T-cell (primary cell): ENCODE measurements at regions not wholly inside any gene's neighbourhood (a gene's known extent, or its start where the extent isn't known, plus 50 kb on each side); places are given as distances from the start of the nearest gene placed in this dataset.

ENCODE experiments used
- ATAC-seq, 4 experiments: fragments of 200-7000 bp in 3 of 4; fragments of 150-1000 bp in 1 of 4; cut with Tn5 transposase; replicated peaks in 1 of 4; 1 replicate in 3 of 4; 2 replicates in 1 of 4; pipeline ENCODE4 v1.10.0; 2021; ENCODE audit warnings: moderate library complexity in 3 of 4, mild to moderate bottlenecking in 2 of 4, moderate number of reproducible peaks in 1 of 4
- CTCF ChIA-PET, 2 donors: fragments of 300-600 bp; sonication (Branson Sonifier 250); formaldehyde crosslinking; loops; one replicate each; lab custom pipeline; 2022; ENCODE audit warnings: antibody characterized with exemption in 2 of 2; lab: Charles Lee
- POLR2A ChIA-PET, 2 donors: fragments of 300-600 bp; sonication (Branson Sonifier 250); formaldehyde crosslinking; loops; one replicate each; lab custom pipeline; 2022; ENCODE audit warnings: antibody characterized with exemption in 2 of 2; lab: Charles Lee
- DNase-seq, 35 experiments: peaks; one replicate each; pipeline versions ENCODE4 v3.0.0 to v3.0.0-alpha.2; 2013 to 2023
- H3K27ac ChIP-seq: one replicate; pipeline ENCODE4 v1.5.1; 2013; ENCODE audit warnings: low read length
- H3K27me3 ChIP-seq, 2 experiments: replicated peaks in 1 of 2; 1 replicate in 1 of 2; 2 replicates in 1 of 2; pipeline versions ENCODE4 v1.6.1 to v1.7.0; 2013; ENCODE audit warnings: low read length in 1 of 2, mixed read lengths in 1 of 2; ENCODE audit not compliant: control insufficient read depth in 2 of 2, insufficient read depth in 2 of 2; ENCODE audit errors: extremely low read depth in 1 of 2
- H3K36me3 ChIP-seq, 2 donors: 1 replicate in 1 of 2; 2 replicates in 1 of 2; pipeline versions ENCODE4 v1.6.1 to v1.7.0; 2013; ENCODE audit warnings: low read length in 1 of 2; ENCODE audit not compliant: control insufficient read depth in 2 of 2, insufficient read depth in 1 of 2; ENCODE audit errors: extremely low read depth in 1 of 2
- H3K4me1 ChIP-seq, 2 experiments: 1 replicate in 1 of 2; 2 replicates in 1 of 2; pipeline versions ENCODE4 v1.6.1 to v1.7.0; 2013; ENCODE audit warnings: low read length in 2 of 2, mixed read lengths in 1 of 2; ENCODE audit not compliant: insufficient read depth in 2 of 2, control insufficient read depth in 1 of 2; ENCODE audit errors: extremely low read depth in 1 of 2
- H3K4me3 ChIP-seq, 2 donors: 1 replicate in 1 of 2; 2 replicates in 1 of 2; pipeline versions ENCODE4 v1.5.1 to v1.7.0; 2013; ENCODE audit warnings: mild to moderate bottlenecking in 2 of 2, low read length in 1 of 2, moderate library complexity in 1 of 2; ENCODE audit not compliant: control insufficient read depth in 1 of 2; ENCODE audit errors: extremely low read depth in 1 of 2
- H3K9me3 ChIP-seq: 2 replicates; pipeline ENCODE4 v1.7.0; 2013
- H3K27ac Mint-ChIP-seq, 2 donors: one replicate each; pipeline ENCODE4 v1.8.0; 2020 to 2021; ENCODE audit warnings: mild to moderate bottlenecking in 2 of 2, mixed read lengths in 2 of 2
- H3K27me3 Mint-ChIP-seq, 2 donors: one replicate each; pipeline ENCODE4 v1.8.0; 2021 to 2022; ENCODE audit warnings: mixed read lengths in 2 of 2
- H3K36me3 Mint-ChIP-seq: one replicate; pipeline ENCODE4 v1.8.0; 2021; ENCODE audit warnings: mixed read lengths
- H3K4me1 Mint-ChIP-seq, 3 donors: one replicate each; pipeline ENCODE4 v1.8.0; 2020 to 2022; ENCODE audit warnings: mixed read lengths in 3 of 3, mild to moderate bottlenecking in 1 of 3
- H3K4me3 Mint-ChIP-seq, 3 donors: one replicate each; pipeline ENCODE4 v1.8.0; 2020 to 2022; ENCODE audit warnings: mild to moderate bottlenecking in 3 of 3, mixed read lengths in 3 of 3, moderate library complexity in 3 of 3
- H3K9me3 Mint-ChIP-seq, 3 donors: one replicate each; pipeline ENCODE4 v1.8.0; 2020 to 2022; ENCODE audit warnings: mixed read lengths in 3 of 3
- WGBS: methylation state at CpG from one replicate; pipeline ENCODE4 v1.1.5; 2013; ENCODE audit warnings: missing lambda C conversion rate; ENCODE audit not compliant: insufficient coverage; 5-methylcytosine and 5-hydroxymethylcytosine counted together

GRCh38 chr2:176534798-176535466 is 265.7 kb downstream of the MTX2 start:
- POLR2A ChIA-PET = no interaction called here
- Histone ChIP-seq H3K4me1 (no peaks in the 10 kb centered on the region), H3K4me3 (no peak overlapping the region), H3K27me3 (no peaks in the 10 kb centered on the region), H3K36me3 (no peaks in the 10 kb centered on the region), H3K27ac (no peak overlapping the region), H3K9me3 (no peaks in the 10 kb centered on the region)
- Mint-ChIP-seq H3K4me3 (no peak overlapping the region), H3K36me3 (no peaks in the 10 kb centered on the region), H3K27ac (no peak overlapping the region), H3K27me3 (peaks cover 15 to 30% of the 10 kb centered on the region in 2 donors), H3K4me1 (no peaks in the 10 kb centered on the region), H3K9me3 (no peaks in the 10 kb centered on the region)
- WGBS = 86% methylated on average over 1 of the region's 9 CpGs
- no peak for ATAC-seq
- CTCF ChIA-PET = interaction anchor here in 1 of 2 donors (1.3 to 1.7 kb wide), 2 partner anchors 9 to 80 kb away, joined by 3 to 4 read pairs; no protein-coding TSS in a partner anchor
- DNase-seq = no peak

GRCh38 chr2:176535467-176536113 is 266.3 kb downstream of the MTX2 start:
- ChIA-PET CTCF (interaction anchor here in 1 of 2 donors (1.7 kb wide), 1 partner anchor 9 kb away, joined by 4 read pairs; no protein-coding TSS in a partner anchor), POLR2A (no interaction called here)
- no CpG with 5 or more reads among the region's 5 CpGs for WGBS
- H3K36me3 Mint-ChIP-seq = no peaks in the 10 kb centered on the region
- H3K27ac ChIP-seq = no peak overlapping the region
- H3K36me3 ChIP-seq = no peaks in the 10 kb centered on the region
- no peak overlapping the region for H3K4me3 Mint-ChIP-seq
- ATAC-seq (no peak), DNase-seq (no peak)
- no peak overlapping the region for H3K27ac Mint-ChIP-seq
- H3K4me1 Mint-ChIP-seq = no peaks in the 10 kb centered on the region
- H3K27me3 Mint-ChIP-seq = peaks cover 15 to 26% of the 10 kb centered on the region in 2 donors
- no peaks in the 10 kb centered on the region for H3K9me3 ChIP-seq
- H3K27me3 ChIP-seq = no peaks in the 10 kb centered on the region
- H3K4me1 ChIP-seq = no peaks in the 10 kb centered on the region
- no peak overlapping the region for H3K4me3 ChIP-seq
- no peaks in the 10 kb centered on the region for H3K9me3 Mint-ChIP-seq

DNA sequence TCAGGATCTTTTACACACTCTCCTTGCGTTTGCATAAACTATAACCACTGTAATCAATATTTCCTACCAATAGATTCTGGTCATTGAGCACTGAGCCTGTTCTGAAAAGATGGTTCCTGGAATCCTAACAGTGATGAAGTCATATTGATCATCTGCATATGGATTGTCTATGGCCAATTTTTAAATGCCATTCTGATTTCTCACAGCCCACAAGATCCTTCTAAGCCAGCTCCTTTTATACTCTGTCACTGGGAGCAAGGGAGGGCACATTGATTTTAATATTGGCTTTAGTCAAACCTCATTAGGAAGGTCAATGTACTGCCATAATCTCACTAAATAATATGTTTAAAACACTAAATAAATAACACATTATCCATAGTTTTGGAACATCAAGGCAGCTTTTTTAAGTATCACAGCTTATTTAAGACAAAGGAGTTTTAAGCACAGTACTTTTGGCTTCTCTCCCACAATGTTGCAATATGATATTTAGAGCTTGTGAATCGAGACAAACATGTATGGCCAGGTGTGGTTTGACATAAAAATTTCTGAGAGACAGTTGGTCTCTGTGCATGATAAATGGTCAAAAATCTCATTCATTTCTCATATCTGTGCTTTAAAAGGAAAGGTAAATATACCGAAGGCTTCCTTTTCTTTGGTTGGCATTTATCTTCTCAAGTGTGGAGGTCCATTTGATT is 267.3 kb downstream of the MTX2 start:
- Mint-ChIP-seq H3K27me3 (peaks cover 15 to 26% of the 10 kb centered on the region in 2 donors), H3K9me3 (no peaks in the 10 kb centered on the region), H3K4me1 (no peaks in the 10 kb centered on the region), H3K4me3 (no peak overlapping the region), H3K27ac (no peak overlapping the region), H3K36me3 (no peaks in the 10 kb centered on the region)
- ChIA-PET CTCF (interaction anchor here in 1 of 2 donors (1.7 kb wide), 1 partner anchor 10 kb away, joined by 4 read pairs; no protein-coding TSS in a partner anchor), POLR2A (no interaction called here)
- DNase-seq (no peak), ATAC-seq (no peak)
- H3K4me3 ChIP-seq = no peak overlapping the region
- H3K9me3 ChIP-seq = no peaks in the 10 kb centered on the region
- no CpG with 5 or more reads among the region's 3 CpGs for WGBS
- no peaks in the 10 kb centered on the region for H3K4me1 ChIP-seq
- no peaks in the 10 kb centered on the region for H3K36me3 ChIP-seq
- no peak overlapping the region for H3K27ac ChIP-seq
- H3K27me3 ChIP-seq = no peaks in the 10 kb centered on the region

GRCh38 chr2:176537932-176538331 is 268.7 kb downstream of the MTX2 start:
- H3K4me3 Mint-ChIP-seq = no peak overlapping the region
- Histone ChIP-seq H3K9me3 (no peaks in the 10 kb centered on the region), H3K36me3 (no peaks in the 10 kb centered on the region), H3K4me3 (no peak overlapping the region), H3K27ac (no peak overlapping the region), H3K27me3 (no peaks in the 10 kb centered on the region), H3K4me1 (no peaks in the 10 kb centered on the region)
- peaks cover 19 to 28% of the 10 kb centered on the region in 2 donors for H3K27me3 Mint-ChIP-seq
- no peaks in the 10 kb centered on the region for H3K4me1 Mint-ChIP-seq
- H3K27ac Mint-ChIP-seq = no peak overlapping the region
- no peaks in the 10 kb centered on the region for H3K9me3 Mint-ChIP-seq
- ChIA-PET POLR2A (no interaction called here), CTCF (no interaction called here)
- DNase-seq = no peak
- ATAC-seq = no peak
- H3K36me3 Mint-ChIP-seq = no peaks in the 10 kb centered on the region
- WGBS = 94% methylated on average over 2 of the region's 3 CpGs

DNA sequence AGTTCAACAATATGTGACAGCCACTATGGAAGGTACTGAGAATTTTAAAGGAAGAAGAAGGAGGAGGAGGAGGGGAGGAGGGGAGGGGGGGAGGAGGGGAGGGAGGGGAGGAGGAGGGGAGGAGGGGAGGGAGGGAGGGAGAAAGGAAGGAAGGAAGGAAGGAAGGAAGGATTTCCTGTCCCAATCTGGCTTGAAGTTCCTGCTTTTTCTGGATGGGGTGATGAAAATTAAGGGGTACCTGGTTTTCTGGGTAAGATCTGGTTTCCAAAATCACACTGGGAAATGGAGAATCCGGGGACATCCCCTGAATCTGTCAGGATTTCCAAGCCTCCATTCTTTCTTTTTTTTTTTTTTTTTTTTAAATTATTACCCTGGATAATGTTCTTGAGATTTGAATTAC is 271.8 kb downstream of the MTX2 start:
- ATAC-seq (no peak), DNase-seq (no peak)
- H3K27ac Mint-ChIP-seq = no peak overlapping the region
- Histone ChIP-seq H3K4me3 (no peak overlapping the region), H3K27ac (no peak overlapping the region), H3K9me3 (no peaks in the 10 kb centered on the region), H3K4me1 (no peaks in the 10 kb centered on the region), H3K36me3 (no peaks in the 10 kb centered on the region), H3K27me3 (peaks cover 0 to 3% of the 10 kb centered on the region in 2 experiments)
- no peak overlapping the region for H3K4me3 Mint-ChIP-seq
- no peaks in the 10 kb centered on the region for H3K4me1 Mint-ChIP-seq
- WGBS = no CpG with 5 or more reads among the region's 1 CpG
- no peaks in the 10 kb centered on the region for H3K36me3 Mint-ChIP-seq
- no peaks in the 10 kb centered on the region for H3K9me3 Mint-ChIP-seq
- peaks cover 5 to 19% of the 10 kb centered on the region in 2 donors for H3K27me3 Mint-ChIP-seq
- POLR2A ChIA-PET = no interaction called here
- CTCF ChIA-PET = no interaction called here

DNA sequence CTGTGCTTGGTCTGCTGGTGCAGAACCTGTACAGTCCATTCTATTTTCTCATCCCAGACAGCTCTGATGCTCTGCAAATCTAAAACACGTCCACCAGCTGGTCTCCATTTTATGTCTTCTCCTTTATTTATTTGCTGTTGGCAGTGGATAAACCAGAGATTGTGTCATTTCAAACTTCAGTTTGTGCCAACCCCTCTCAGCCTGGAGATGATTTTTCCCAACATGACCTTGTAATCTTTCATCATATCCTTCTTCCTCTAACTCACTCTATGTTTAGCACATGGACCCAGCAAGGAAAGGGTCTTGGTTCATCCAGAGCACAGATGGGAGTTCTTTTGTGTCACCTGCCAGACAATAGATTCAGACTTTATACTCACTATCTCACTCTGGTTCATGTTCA is 273.2 kb downstream of the MTX2 start:
- H3K27me3 ChIP-seq = peaks cover 0 to 3% of the 10 kb centered on the region in 2 experiments
- ChIA-PET CTCF (interaction anchor here in 1 of 2 donors (0.6 to 1.2 kb wide), 2 partner anchors 12 to 622 kb away, joined by 3 to 6 read pairs; no protein-coding TSS in a partner anchor), POLR2A (no interaction called here)
- Mint-ChIP-seq H3K4me3 (no peak overlapping the region), H3K36me3 (no peaks in the 10 kb centered on the region), H3K9me3 (no peaks in the 10 kb centered on the region), H3K27me3 (peaks cover 8 to 23% of the 10 kb centered on the region in 2 donors), H3K27ac (no peak overlapping the region), H3K4me1 (no peaks in the 10 kb centered on the region)
- no CpG with 5 or more reads among the region's 1 CpG for WGBS
- DNase-seq (no peak), ATAC-seq (no peak)
- no peak overlapping the region for H3K4me3 ChIP-seq
- H3K4me1 ChIP-seq = no peaks in the 10 kb centered on the region
- no peak overlapping the region for H3K27ac ChIP-seq
- no peaks in the 10 kb centered on the region for H3K36me3 ChIP-seq
- H3K9me3 ChIP-seq = no peaks in the 10 kb centered on the region
